Fibroblast of lung (primary cell): ENCODE measurements at regions not wholly inside any gene's neighbourhood (a gene's known extent, or its start where the extent isn't known, plus 50 kb on each side); places are given as distances from the start of the nearest gene placed in this dataset.

Experiments used
- EZH2 ChIP-seq: IDR thresholded peaks from 2 replicates; pipeline ENCODE4 v1.5.1; 2012; ENCODE audit warnings: low read length, control low read depth, mild to moderate bottlenecking; ENCODE audit errors: missing control alignments
- TF ChIP-seq, protein P1 (sequence below), 2 donors: IDR thresholded peaks in 1 of 2; conservative IDR thresholded peaks in 1 of 2; 1 replicate in 1 of 2; 2 replicates in 1 of 2; pipeline ENCODE4 v1.5.1; 2011 to 2012; ENCODE audit warnings: low read length in 2 of 2, control low read depth in 1 of 2, inconsistent platforms in 1 of 2, low read depth in 1 of 2, mild to moderate bottlenecking in 1 of 2

DNA sequence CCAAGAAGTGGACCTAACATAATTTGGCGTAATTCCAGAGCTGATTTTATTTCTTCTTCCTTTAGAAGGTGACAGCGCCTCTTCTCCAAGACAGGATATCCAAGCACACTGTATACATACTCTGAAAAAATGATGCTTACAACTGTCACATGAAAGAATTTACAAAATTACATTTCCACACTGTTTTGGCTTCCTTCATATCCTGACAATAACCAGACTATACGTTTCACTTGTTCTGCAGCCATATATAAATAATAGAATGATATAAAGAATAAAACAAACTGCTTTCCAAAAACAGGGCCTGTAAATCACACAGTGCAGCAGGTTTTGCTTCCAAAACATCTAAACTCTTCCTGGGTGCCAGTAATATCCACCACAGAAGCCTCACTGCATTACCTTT, 141.6 kb downstream of the FBXO8 start:
- TF ChIP-seq, protein P1, sequence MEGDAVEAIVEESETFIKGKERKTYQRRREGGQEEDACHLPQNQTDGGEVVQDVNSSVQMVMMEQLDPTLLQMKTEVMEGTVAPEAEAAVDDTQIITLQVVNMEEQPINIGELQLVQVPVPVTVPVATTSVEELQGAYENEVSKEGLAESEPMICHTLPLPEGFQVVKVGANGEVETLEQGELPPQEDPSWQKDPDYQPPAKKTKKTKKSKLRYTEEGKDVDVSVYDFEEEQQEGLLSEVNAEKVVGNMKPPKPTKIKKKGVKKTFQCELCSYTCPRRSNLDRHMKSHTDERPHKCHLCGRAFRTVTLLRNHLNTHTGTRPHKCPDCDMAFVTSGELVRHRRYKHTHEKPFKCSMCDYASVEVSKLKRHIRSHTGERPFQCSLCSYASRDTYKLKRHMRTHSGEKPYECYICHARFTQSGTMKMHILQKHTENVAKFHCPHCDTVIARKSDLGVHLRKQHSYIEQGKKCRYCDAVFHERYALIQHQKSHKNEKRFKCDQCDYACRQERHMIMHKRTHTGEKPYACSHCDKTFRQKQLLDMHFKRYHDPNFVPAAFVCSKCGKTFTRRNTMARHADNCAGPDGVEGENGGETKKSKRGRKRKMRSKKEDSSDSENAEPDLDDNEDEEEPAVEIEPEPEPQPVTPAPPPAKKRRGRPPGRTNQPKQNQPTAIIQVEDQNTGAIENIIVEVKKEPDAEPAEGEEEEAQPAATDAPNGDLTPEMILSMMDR (conservative IDR thresholded peaks at IDR 0.05 in 1 of 2, IDR thresholded peaks at IDR 0.05 in 1 of 2; ENCODE audit: low read depth in 1 of 2, low read length in 2 of 2): no peak
- no peak for TF ChIP-seq EZH2
